ENCODE measurements at regions not wholly inside any gene's neighbourhood (a gene's known extent, or its start where the extent isn't known, plus 50 kb on each side); places are given as distances from the start of the nearest gene placed in this dataset.

DNA sequence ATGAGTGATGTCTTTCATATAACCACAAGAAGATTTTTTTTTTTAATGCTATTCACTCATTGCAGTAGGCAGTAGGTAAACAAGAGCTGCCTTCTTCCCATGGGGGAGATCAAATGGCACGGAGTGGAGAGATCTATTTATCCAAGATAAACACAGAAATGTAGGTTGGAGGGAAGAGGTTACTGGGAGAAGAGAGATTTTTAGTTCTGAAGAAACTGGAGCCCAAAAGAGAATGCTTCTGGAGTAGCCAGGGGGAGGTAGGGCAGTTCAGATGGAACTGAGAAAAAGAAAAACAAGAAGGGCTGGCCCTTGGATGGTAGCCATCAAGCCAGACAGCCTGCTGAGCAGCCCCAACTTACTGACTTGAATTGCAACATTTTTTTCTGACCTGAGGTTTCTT, 270.1 kb upstream of the TPK1 start:
- no peak overlapping the region for H3K4me3 ChIP-seq (ENCODE audit: extremely low read depth in 1 of 4, insufficient read depth in 2 of 4, low read depth in 3 of 4, low read length in 4 of 4)
- H3K4me1 ChIP-seq (replicated peaks in 1 of 4; ENCODE audit: control insufficient read depth in 3 of 4, insufficient read depth in 4 of 4, low read length in 3 of 4) = no peaks in the 10 kb centered on the region
- no peaks in the 10 kb centered on the region for H3K36me3 ChIP-seq (ENCODE audit: control insufficient read depth in 2 of 4, insufficient read depth in 4 of 4, low read length in 3 of 4)
- H3K14ac ChIP-seq (ENCODE audit: insufficient read length) = no peak overlapping the region
- no peak overlapping the region for H4K8ac ChIP-seq (ENCODE audit: extremely low read depth, insufficient read depth, low read length)
- no peak overlapping the region for H4K5ac ChIP-seq (ENCODE audit: insufficient read length, low read depth, low read length)
- DNase-seq (ENCODE audit: low read depth in 1 of 2, low spot score in 2 of 2) = no peak
- no peak overlapping the region for H3K4ac ChIP-seq (replicated peaks; ENCODE audit: insufficient read length, low read depth, low read length)
- WGBS, 2 experiments (ENCODE audit: extremely low coverage in 1 of 2, insufficient coverage in 1 of 2, insufficient read length in 1 of 2, insufficient replicate concordance in 2 of 2, low coverage in 1 of 2, low lambda C conversion rate in 2 of 2, missing lambda C conversion rate in 1 of 2) = 94% methylated on average over 1 of the region's 1 CpG; no CpG with 5 or more reads in 1 of the 2 experiments
- H2BK12ac ChIP-seq (ENCODE audit: low read depth, low read length) = no peak overlapping the region
- no peak overlapping the region for H2BK5ac ChIP-seq (ENCODE audit: low read depth, low read length)
- CTCF ChIA-PET (ENCODE audit: partially characterized antibody) = interaction anchor here (1.1 to 2.0 kb wide), 2 partner anchors 8 to 69 kb away, joined by 3 to 5 read pairs; no protein-coding TSS in a partner anchor
- H3K56ac ChIP-seq (replicated peaks; ENCODE audit: insufficient read length, low read depth, low read length) = no peak overlapping the region
- no peaks in the 10 kb centered on the region for H4K20me1 ChIP-seq (replicated peaks in 1 of 2; ENCODE audit: control insufficient read depth in 1 of 2, insufficient read depth in 2 of 2, low read length in 2 of 2)
- no peaks in the 10 kb centered on the region for H3K9me3 ChIP-seq (ENCODE audit: insufficient read depth in 2 of 2, low read depth in 1 of 2, low read length in 1 of 2)
- no peak overlapping the region for H3K27ac ChIP-seq (ENCODE audit: low read depth, low read length)
- FAIRE-seq = no peak
- H3K18ac ChIP-seq (ENCODE audit: extremely low read depth, low read length) = no peak overlapping the region
- no peak overlapping the region for H2BK120ac ChIP-seq (replicated peaks; ENCODE audit: low read depth, low read length)
- no peak overlapping the region for H3K23ac ChIP-seq (ENCODE audit: insufficient read length)
- H3K79me1 ChIP-seq (ENCODE audit: low read depth, low read length) = no peaks in the 10 kb centered on the region
- no peaks in the 10 kb centered on the region for H3K79me2 ChIP-seq (ENCODE audit: control insufficient read depth in 1 of 2, insufficient read depth in 2 of 2, low read length in 2 of 2)
- no peaks in the 10 kb centered on the region for H3K23me2 ChIP-seq (ENCODE audit: low read depth, low read length)
- TF ChIP-seq RFX5 (IDR thresholded peaks at IDR 0.05; ENCODE audit: borderline replicate concordance, low read depth, low read length) (no peak), NANOG (IDR thresholded peaks at IDR 0.05; ENCODE audit: insufficient read depth, low read depth, low read length, poor library complexity, severe bottlenecking) (no peak), CREB1 (IDR thresholded peaks at IDR 0.05) (no peak), RBBP5 (IDR thresholded peaks at IDR 0.05; ENCODE audit: borderline replicate concordance, low read depth, low read length) (no peak), CTBP2 (IDR thresholded peaks at IDR 0.05; ENCODE audit: borderline replicate concordance, insufficient read depth, insufficient read length, low read length) (no peak), TAF7 (optimal IDR thresholded peaks at IDR 0.05; ENCODE audit: borderline replicate concordance, low read depth, low read length) (no peak), POLR2AphosphoS5 (IDR thresholded peaks at IDR 0.05; ENCODE audit: low read depth, low read length) (no peak), EZH2 (IDR thresholded peaks at IDR 0.05; ENCODE audit: low read depth, low read length, severe bottlenecking) (no peak), TCF12 (IDR thresholded peaks at IDR 0.05; ENCODE audit: low read depth, low read length) (no peak), NRF1 (IDR thresholded peaks at IDR 0.05; ENCODE audit: low read depth, low read length) (no peak), SIX5 (IDR thresholded peaks at IDR 0.05; ENCODE audit: low read depth, low read length) (no peak), SP2 (IDR thresholded peaks at IDR 0.05; ENCODE audit: low read length) (no peak), ASH2L (IDR thresholded peaks at IDR 0.05; ENCODE audit: low read length) (no peak)
- POLR2A ChIA-PET (ENCODE audit: partially characterized antibody) = no interaction called here
- H2AFZ ChIP-seq (ENCODE audit: low read length) = no peak overlapping the region
- no peak overlapping the region for H3K4me2 ChIP-seq (ENCODE audit: insufficient read depth in 1 of 2, low read depth in 2 of 2, low read length in 2 of 2)
- no peak overlapping the region for H2AK5ac ChIP-seq (ENCODE audit: low read depth, low read length)
- H4K91ac ChIP-seq (replicated peaks; ENCODE audit: insufficient read length, low read length) = no peak overlapping the region
- H2BK15ac ChIP-seq (ENCODE audit: low read length) = no peak overlapping the region
- no peak overlapping the region for H3K9ac ChIP-seq (replicated peaks in 1 of 4; ENCODE audit: extremely low read depth in 1 of 4, low read depth in 3 of 4, low read length in 3 of 4)
- H3K27me3 ChIP-seq (replicated peaks in 1 of 4; ENCODE audit: control insufficient read depth in 3 of 4, extremely low read depth in 1 of 4, insufficient read depth in 3 of 4, low read length in 3 of 4) = no peaks in the 10 kb centered on the region
- H2BK20ac ChIP-seq (ENCODE audit: low read length) = no peak overlapping the region
